Breast epithelium (tissue), 3 donors: ENCODE measurements at regions not wholly inside any gene's neighbourhood (a gene's known extent, or its start where the extent isn't known, plus 50 kb on each side); places are given as distances from the start of the nearest gene placed in this dataset.

Experiments
- CTCF ChIP-seq, 3 donors: fragments of 450-650 bp; IDR thresholded peaks; one replicate each; pipeline ENCODE4 v1.5.1; 2016 to 2017; ENCODE audit warnings: antibody characterized with exemption in 3 of 3, mild to moderate bottlenecking in 3 of 3, moderate library complexity in 3 of 3
- POLR2AphosphoS5 ChIP-seq, 3 donors: sonication (generic); formaldehyde crosslinking; IDR thresholded peaks; one replicate each; pipeline ENCODE4 v1.6.1; 2017; ENCODE audit warnings: antibody characterized with exemption in 3 of 3

GRCh38 chr16:59350670-59351069 is 616.6 kb upstream of the GOT2 start:
- TF ChIP-seq POLR2AphosphoS5 (IDR thresholded peaks at IDR 0.05): no peak
- TF ChIP-seq CTCF (IDR thresholded peaks at IDR 0.05): no peak
